Retinal pigment epithelial cell (primary cell): ENCODE measurements at regions not wholly inside any gene's neighbourhood (a gene's known extent, or its start where the extent isn't known, plus 50 kb on each side); places are given as distances from the start of the nearest gene placed in this dataset.

Source experiments
- DNase-seq: peaks from one replicate; pipeline ENCODE4 v3.0.0-alpha.2; 2010; ENCODE audit warnings: low read depth
- H3K4me3 ChIP-seq: 2 replicates; pipeline ENCODE4 v1.5.1; 2011; ENCODE audit warnings: mild to moderate bottlenecking, low read length, control low read depth, moderate library complexity
- CTCF ChIP-seq: conservative IDR thresholded peaks from 2 replicates; pipeline ENCODE4 v1.5.1; 2011; ENCODE audit warnings: low read depth, low read length, control low read depth, inconsistent platforms

- no peak for TF ChIP-seq CTCF
- no peak for DNase-seq
- H3K4me3 ChIP-seq = no peak overlapping the region
Observed at GRCh38 chr6:93105907-93106306, 313.5 kb downstream of the EPHA7 start.

GRCh38 chr6:93105017-93105416 is 314.3 kb downstream of the EPHA7 start:
- DNase-seq = peak; percentile 19
- H3K4me3 ChIP-seq = no peak overlapping the region
- no peak for TF ChIP-seq CTCF

- no peak overlapping the region for H3K4me3 ChIP-seq
- no peak for TF ChIP-seq CTCF
- DNase-seq = no peak
Observed at GRCh38 chr6:93104195-93104817, 315.1 kb downstream of the EPHA7 start.

GRCh38 chr6:93088621-93089501 is 330.5 kb downstream of the EPHA7 start:
- H3K4me3 ChIP-seq = peak overlapping the region; percentile 37
- peak; percentile 25 for DNase-seq
- TF ChIP-seq CTCF = no peak

GRCh38 chr6:93087606-93088005 is 331.8 kb downstream of the EPHA7 start:
- TF ChIP-seq CTCF = no peak
- no peak for DNase-seq
- H3K4me3 ChIP-seq = no peak overlapping the region

- no peak overlapping the region for H3K4me3 ChIP-seq
- no peak for DNase-seq
- no peak for TF ChIP-seq CTCF
Observed at GRCh38 chr6:93086351-93086750, 333.0 kb downstream of the EPHA7 start.
